ENCODE measurements at regions not wholly inside any gene's neighbourhood (a gene's known extent, or its start where the extent isn't known, plus 50 kb on each side); places are given as distances from the start of the nearest gene placed in this dataset.

DNA sequence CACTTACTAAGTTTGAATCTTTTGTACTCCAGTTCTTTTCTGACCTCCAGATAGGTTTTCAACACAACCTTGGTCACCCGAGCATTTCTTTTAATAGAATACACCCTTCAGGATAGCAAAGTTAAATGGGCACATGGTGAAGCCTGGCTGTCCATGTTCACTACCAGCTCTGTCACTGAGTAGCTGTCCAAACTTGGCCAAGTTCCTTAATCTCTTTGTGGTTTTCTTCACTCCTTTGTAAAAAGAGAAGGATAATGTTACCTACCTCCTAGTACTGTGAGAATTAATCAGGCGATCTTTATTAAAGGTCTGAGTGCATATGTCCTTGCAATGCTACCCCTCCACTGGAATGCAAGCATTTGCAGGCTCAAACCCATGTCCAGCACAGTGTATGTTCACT lies 128.1 kb upstream of the PTPRZ1 start:
- ATAC-seq (no peak), DNase-seq (ENCODE audit: low read depth, low spot score) (no peak)
- H3K36me3 ChIP-seq (ENCODE audit: control insufficient read depth, insufficient read depth, low read length), result no peaks in the 10 kb centered on the region
- H3K4me3 ChIP-seq (ENCODE audit: low read depth in 2 of 2, low read length in 2 of 2), result no peak overlapping the region
- H3K4me1 ChIP-seq (ENCODE audit: control insufficient read depth, insufficient read depth, low read length), result no peaks in the 10 kb centered on the region
- intact Hi-C loops (cut with micrococcal nuclease; ENCODE audit: unreplicated experiment) (no loop called here), in situ Hi-C loops (cut with HindIII; ENCODE audit: low pct_unique_long_range_greater_than_20kb, low sequenced_read_pairs) (no loop called here)
- H3K9me3 ChIP-seq (ENCODE audit: control insufficient read depth, insufficient read depth, low read depth, low read length), result no peaks in the 10 kb centered on the region
- no TSS peak for BruUV-seq (replicated peaks)
- CTCF ChIA-PET, result no interaction called here
- TF ChIP-seq TCF7L2 (IDR thresholded peaks at IDR 0.05; ENCODE audit: low read depth, low read length) (no peak), SIN3A (IDR thresholded peaks at IDR 0.05; ENCODE audit: borderline replicate concordance, insufficient read depth, low read depth, low read length) (no peak)
- POLR2A ChIA-PET, result no interaction called here
- H3K27me3 ChIP-seq (ENCODE audit: control insufficient read depth, insufficient read depth, low read length), result no peaks in the 10 kb centered on the region; the same call in 1 of the 2 replicates
- H3K27ac ChIP-seq (ENCODE audit: low read length), result no peak overlapping the region

- H3K4me3 ChIP-seq (ENCODE audit: low read depth in 2 of 2, low read length in 2 of 2), result no peak overlapping the region
- no peaks in the 10 kb centered on the region for H3K36me3 ChIP-seq (ENCODE audit: control insufficient read depth, insufficient read depth, low read length)
- ChIA-PET CTCF (no interaction called here), POLR2A (no interaction called here)
- BruUV-seq (replicated peaks), result no TSS peak
- ATAC-seq (no peak), DNase-seq (ENCODE audit: low read depth, low spot score) (no peak)
- no peaks in the 10 kb centered on the region for H3K27me3 ChIP-seq (ENCODE audit: control insufficient read depth, insufficient read depth, low read length)
- intact Hi-C loops (cut with micrococcal nuclease; ENCODE audit: unreplicated experiment) (no loop called here), in situ Hi-C loops (cut with HindIII; ENCODE audit: low pct_unique_long_range_greater_than_20kb, low sequenced_read_pairs) (no loop called here)
- TF ChIP-seq POLR2AphosphoS5 (IDR thresholded peaks at IDR 0.05; ENCODE audit: low read depth, low read length), result no peak
- no peak for TF ChIP-seq TCF7L2 (IDR thresholded peaks at IDR 0.05; ENCODE audit: low read depth, low read length)
- TF ChIP-seq, protein P1, sequence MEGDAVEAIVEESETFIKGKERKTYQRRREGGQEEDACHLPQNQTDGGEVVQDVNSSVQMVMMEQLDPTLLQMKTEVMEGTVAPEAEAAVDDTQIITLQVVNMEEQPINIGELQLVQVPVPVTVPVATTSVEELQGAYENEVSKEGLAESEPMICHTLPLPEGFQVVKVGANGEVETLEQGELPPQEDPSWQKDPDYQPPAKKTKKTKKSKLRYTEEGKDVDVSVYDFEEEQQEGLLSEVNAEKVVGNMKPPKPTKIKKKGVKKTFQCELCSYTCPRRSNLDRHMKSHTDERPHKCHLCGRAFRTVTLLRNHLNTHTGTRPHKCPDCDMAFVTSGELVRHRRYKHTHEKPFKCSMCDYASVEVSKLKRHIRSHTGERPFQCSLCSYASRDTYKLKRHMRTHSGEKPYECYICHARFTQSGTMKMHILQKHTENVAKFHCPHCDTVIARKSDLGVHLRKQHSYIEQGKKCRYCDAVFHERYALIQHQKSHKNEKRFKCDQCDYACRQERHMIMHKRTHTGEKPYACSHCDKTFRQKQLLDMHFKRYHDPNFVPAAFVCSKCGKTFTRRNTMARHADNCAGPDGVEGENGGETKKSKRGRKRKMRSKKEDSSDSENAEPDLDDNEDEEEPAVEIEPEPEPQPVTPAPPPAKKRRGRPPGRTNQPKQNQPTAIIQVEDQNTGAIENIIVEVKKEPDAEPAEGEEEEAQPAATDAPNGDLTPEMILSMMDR (IDR thresholded peaks at IDR 0.05), result no peak
- TF ChIP-seq REST (IDR thresholded peaks at IDR 0.05; ENCODE audit: insufficient read depth in 1 of 2, low read depth in 2 of 2, low read length in 1 of 2), result no peak
- TF ChIP-seq SIN3A (IDR thresholded peaks at IDR 0.05; ENCODE audit: borderline replicate concordance, insufficient read depth, low read depth, low read length), result no peak
- H3K27ac ChIP-seq (ENCODE audit: low read length), result no peak overlapping the region
- no peaks in the 10 kb centered on the region for H3K9me3 ChIP-seq (ENCODE audit: control insufficient read depth, insufficient read depth, low read depth, low read length)
- no peaks in the 10 kb centered on the region for H3K4me1 ChIP-seq (ENCODE audit: control insufficient read depth, insufficient read depth, low read length)
Observed at GRCh38 chr7:121744319-121744718, 128.6 kb upstream of the PTPRZ1 start.

DNA sequence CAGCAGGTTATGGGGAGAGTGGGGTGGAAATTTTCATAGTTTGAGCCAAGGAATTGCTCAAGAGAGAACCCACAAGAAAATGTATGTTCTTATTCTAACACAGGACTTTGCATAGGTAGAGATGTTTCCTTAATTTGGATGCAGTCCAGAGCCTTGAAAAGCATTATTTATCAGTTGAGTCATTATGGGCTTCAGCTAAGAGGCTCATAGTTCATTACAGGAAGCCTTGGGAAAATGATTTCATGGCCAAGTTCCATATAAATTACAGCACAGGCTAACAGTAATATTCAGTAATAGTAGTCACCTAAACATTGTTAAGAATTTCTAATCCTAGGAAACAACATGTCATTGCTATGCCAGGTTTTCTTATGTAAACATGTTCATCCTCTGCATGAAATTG lies 131.1 kb upstream of the PTPRZ1 start:
- no TSS peak for BruUV-seq (replicated peaks)
- H3K27ac ChIP-seq (ENCODE audit: low read length), result no peak overlapping the region
- CTCF ChIA-PET, result no interaction called here
- POLR2A ChIA-PET, result no interaction called here
- in situ Hi-C loops (cut with HindIII; ENCODE audit: low pct_unique_long_range_greater_than_20kb, low sequenced_read_pairs) (no loop called here), intact Hi-C loops (cut with micrococcal nuclease; ENCODE audit: unreplicated experiment) (no loop called here)
- no peaks in the 10 kb centered on the region for H3K27me3 ChIP-seq (ENCODE audit: control insufficient read depth, insufficient read depth, low read length)
- H3K36me3 ChIP-seq (ENCODE audit: control insufficient read depth, insufficient read depth, low read length), result no peaks in the 10 kb centered on the region
- no peaks in the 10 kb centered on the region for H3K9me3 ChIP-seq (ENCODE audit: control insufficient read depth, insufficient read depth, low read depth, low read length)
- TF ChIP-seq TCF7L2 (IDR thresholded peaks at IDR 0.05; ENCODE audit: low read depth, low read length) (no peak), POLR2AphosphoS5 (IDR thresholded peaks at IDR 0.05; ENCODE audit: low read depth, low read length) (no peak), SIN3A (IDR thresholded peaks at IDR 0.05; ENCODE audit: borderline replicate concordance, insufficient read depth, low read depth, low read length) (no peak), REST (IDR thresholded peaks at IDR 0.05; ENCODE audit: insufficient read depth in 1 of 2, low read depth in 2 of 2, low read length in 1 of 2) (no peak)
- TF ChIP-seq, protein P1 (IDR thresholded peaks at IDR 0.05), result no peak
- H3K4me3 ChIP-seq (ENCODE audit: low read depth in 2 of 2, low read length in 2 of 2), result no peak overlapping the region
- no peaks in the 10 kb centered on the region for H3K4me1 ChIP-seq (ENCODE audit: control insufficient read depth, insufficient read depth, low read length)
- no peak for DNase-seq (ENCODE audit: low read depth, low spot score)
- no peak for ATAC-seq
